Activated T-cell treated with anti-CD3 and anti-CD28 coated beads, Interleukin-2, amount 50 U/mL, for 4 hours (primary cell): ENCODE measurements at regions not wholly inside any gene's neighbourhood (a gene's known extent, or its start where the extent isn't known, plus 50 kb on each side); places are given as distances from the start of the nearest gene placed in this dataset.

Experiments
- ATAC-seq, 2 donors: fragments of 200-7000 bp; cut with Tn5 transposase; one replicate each; pipeline ENCODE4 v1.10.0; 2021
- DNase-seq: peaks from one replicate; pipeline ENCODE4 v3.0.0-alpha.2; 2020
- H3K27me3 Mint-ChIP-seq: one replicate; pipeline ENCODE4 v1.8.0; 2021; ENCODE audit warnings: low read depth, mixed read lengths
- H3K36me3 Mint-ChIP-seq: one replicate; pipeline ENCODE4 v1.8.0; 2022; ENCODE audit warnings: mixed read lengths; ENCODE audit not compliant: insufficient read depth
- H3K4me1 Mint-ChIP-seq: one replicate; pipeline ENCODE4 v1.8.0; 2021; ENCODE audit warnings: low read depth, mixed read lengths
- H3K4me3 Mint-ChIP-seq: one replicate; pipeline ENCODE4 v1.8.0; 2021; ENCODE audit warnings: mild to moderate bottlenecking, moderate library complexity, mixed read lengths
- H3K9me3 Mint-ChIP-seq: one replicate; pipeline ENCODE4 v1.8.0; 2021; ENCODE audit warnings: mixed read lengths

GRCh38 chr20:20782231-20782630 is 69.8 kb upstream of the RALGAPA2 start:
- Mint-ChIP-seq H3K36me3 (no peaks in the 10 kb centered on the region), H3K4me3 (no peak overlapping the region), H3K27me3 (peaks cover 9% of the 10 kb centered on the region), H3K9me3 (peaks cover 3% of the 10 kb centered on the region), H3K4me1 (no peaks in the 10 kb centered on the region)
- DNase-seq (no peak), ATAC-seq (no peak)

GRCh38 chr20:20781029-20781428 is 68.6 kb upstream of the RALGAPA2 start:
- Mint-ChIP-seq H3K4me1 (no peaks in the 10 kb centered on the region), H3K4me3 (no peak overlapping the region), H3K9me3 (no peaks in the 10 kb centered on the region), H3K27me3 (peaks cover 8% of the 10 kb centered on the region), H3K36me3 (no peaks in the 10 kb centered on the region)
- DNase-seq: no peak
- ATAC-seq: no peak

- Mint-ChIP-seq H3K9me3 (no peaks in the 10 kb centered on the region), H3K27me3 (peaks cover 8% of the 10 kb centered on the region), H3K4me3 (no peak overlapping the region), H3K36me3 (no peaks in the 10 kb centered on the region), H3K4me1 (no peaks in the 10 kb centered on the region)
- DNase-seq: no peak
- ATAC-seq: no peak
Observed at GRCh38 chr20:20780127-20780824, 67.8 kb upstream of the RALGAPA2 start.

DNA sequence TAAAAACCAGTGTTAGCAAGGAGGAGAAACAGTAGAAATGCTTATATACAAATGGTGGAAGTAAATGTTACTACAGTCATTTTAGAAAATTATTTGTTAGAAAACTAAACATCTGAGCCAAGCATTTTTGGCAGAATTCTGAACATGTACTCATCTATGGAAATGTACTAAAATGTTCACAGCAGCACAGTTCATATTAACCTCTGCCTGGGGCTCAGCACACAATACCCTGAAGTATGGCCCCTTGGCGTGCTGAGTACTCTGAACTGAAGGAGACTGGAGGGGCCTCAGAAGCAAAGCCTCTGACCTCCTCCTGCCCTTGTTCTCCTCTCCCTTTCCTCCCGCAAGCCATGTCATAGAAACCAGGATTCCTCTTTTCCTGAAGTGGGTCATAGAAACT is 66.2 kb upstream of the RALGAPA2 start:
- H3K4me3 Mint-ChIP-seq: no peak overlapping the region
- ATAC-seq: no peak
- H3K9me3 Mint-ChIP-seq: no peaks in the 10 kb centered on the region
- H3K36me3 Mint-ChIP-seq: no peaks in the 10 kb centered on the region
- H3K4me1 Mint-ChIP-seq: no peaks in the 10 kb centered on the region
- H3K27me3 Mint-ChIP-seq: peaks cover 11% of the 10 kb centered on the region
- DNase-seq: no peak

DNA sequence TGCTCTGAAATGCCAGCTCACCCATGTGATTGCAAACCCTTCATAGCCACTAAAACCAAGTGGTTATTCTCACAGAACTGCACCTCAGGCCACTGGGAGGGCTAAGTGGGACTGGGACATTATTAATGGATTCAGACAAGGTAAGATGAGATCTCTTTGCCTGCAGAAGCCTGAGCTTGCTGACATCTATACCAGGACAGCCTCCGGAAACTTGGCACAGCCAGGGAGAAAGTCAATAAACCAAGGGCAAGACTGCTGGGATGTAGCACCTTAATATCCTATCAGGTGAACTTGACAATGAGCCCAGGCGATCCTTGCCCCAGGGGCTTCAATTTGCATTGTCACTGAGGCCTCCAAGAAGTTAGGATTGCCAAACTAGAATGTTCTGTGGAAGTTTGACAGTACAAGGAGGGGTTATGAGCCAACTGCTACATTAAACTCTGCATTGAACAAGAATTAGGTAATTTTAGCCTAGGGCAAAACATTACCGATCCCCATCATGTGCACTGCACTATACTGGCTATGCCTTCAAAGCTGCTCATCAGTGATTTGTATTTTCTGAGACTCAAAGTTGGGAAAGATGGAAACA is 60.1 kb upstream of the RALGAPA2 start:
- no peak for ATAC-seq
- Mint-ChIP-seq H3K4me1 (peaks cover 3% of the 10 kb centered on the region), H3K27me3 (peaks cover 14% of the 10 kb centered on the region), H3K36me3 (no peaks in the 10 kb centered on the region), H3K4me3 (no peak overlapping the region), H3K9me3 (no peaks in the 10 kb centered on the region)
- no peak for DNase-seq

DNA sequence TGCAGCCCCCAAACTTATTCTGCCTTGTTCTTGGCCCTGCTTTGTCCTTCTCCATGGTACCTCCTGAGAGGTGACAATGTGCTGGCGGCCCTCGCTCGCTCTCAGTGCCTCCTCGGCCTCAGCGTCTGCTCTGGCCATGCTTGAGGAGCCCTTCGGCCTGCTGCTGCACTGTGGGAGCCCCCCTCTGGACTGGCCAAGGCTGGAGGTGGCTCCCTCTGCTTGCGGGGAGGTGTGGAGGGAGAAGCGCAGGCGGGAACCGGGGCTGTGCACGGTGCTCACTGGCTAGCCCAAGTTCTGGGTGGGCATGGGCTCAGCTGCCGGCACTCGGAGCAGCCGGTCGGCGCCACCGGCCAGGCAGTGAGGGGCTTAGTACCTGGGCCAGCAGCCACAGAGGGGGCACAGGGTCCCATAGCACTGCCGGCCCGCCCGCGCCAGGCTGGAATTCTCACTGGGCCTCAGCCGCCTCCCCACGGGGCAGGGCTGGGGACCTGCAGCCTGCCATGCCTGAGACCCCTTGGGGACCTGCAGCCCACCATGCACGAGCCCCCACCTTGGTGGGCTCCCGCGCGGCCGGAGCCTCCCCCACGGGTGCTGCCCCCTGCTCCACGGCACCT is 55.9 kb upstream of the RALGAPA2 start:
- no peaks in the 10 kb centered on the region for H3K36me3 Mint-ChIP-seq
- no peaks in the 10 kb centered on the region for H3K9me3 Mint-ChIP-seq
- peaks cover 3% of the 10 kb centered on the region for H3K4me1 Mint-ChIP-seq
- peaks cover 12% of the 10 kb centered on the region for H3K27me3 Mint-ChIP-seq
- no peak for DNase-seq
- H3K4me3 Mint-ChIP-seq: no peak overlapping the region
- no peak for ATAC-seq

DNA sequence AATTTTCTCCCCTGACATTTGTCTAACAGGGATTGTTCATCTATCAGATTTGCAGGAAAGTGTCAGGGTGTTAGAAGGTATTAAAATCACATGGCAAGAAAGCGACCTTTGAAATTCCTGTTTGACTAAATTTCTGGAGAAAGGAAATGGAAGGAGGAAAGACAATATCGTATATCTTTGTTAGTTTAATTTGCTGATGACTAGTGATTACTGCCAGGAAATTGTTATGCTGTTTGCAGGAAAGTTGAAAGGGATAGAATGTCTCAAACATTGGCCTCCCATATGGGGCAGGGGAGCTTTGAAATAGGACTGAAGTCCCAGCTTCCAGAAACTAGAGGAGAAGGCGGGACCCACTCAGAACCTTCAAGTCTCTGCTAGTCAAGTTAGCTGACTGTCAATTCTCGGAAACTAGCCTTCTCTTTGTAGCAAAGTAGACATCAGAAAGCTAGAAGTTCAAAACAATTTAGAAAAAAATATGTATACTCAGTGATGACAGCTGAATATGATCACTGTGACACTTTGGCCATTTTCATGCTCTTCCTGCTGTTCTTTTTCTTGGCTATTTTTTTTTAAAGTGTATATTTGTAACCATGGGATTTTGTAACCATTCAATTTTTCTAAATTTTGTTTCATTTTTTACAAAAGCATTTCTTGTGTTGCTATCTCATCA is 53.4 kb upstream of the RALGAPA2 start:
- Mint-ChIP-seq H3K27me3 (peaks cover 13% of the 10 kb centered on the region), H3K4me3 (no peak overlapping the region), H3K9me3 (no peaks in the 10 kb centered on the region), H3K4me1 (peaks cover 3% of the 10 kb centered on the region), H3K36me3 (no peaks in the 10 kb centered on the region)
- ATAC-seq: no peak
- no peak for DNase-seq

DNA sequence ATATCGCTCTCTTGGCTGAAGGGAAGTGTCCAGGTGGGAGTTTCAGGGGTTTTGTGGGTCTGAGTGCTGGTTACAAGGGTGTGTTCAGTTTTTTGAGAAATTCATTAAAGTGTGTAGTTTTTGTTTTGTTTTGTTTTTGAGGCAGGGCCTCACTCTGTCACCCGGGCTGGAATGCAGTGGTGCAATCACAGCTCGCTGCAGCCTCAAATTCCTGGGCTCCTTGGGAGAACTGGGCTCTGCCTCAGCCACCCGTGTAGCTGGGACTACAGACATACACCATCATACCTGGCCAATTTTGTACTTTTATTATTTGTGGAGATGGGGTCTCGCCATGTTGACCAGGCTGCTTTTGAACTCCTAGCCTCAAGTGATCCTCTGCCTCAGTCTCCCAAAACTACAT is 51.2 kb upstream of the RALGAPA2 start:
- DNase-seq: no peak
- no peaks in the 10 kb centered on the region for H3K36me3 Mint-ChIP-seq
- H3K4me1 Mint-ChIP-seq: no peaks in the 10 kb centered on the region
- H3K9me3 Mint-ChIP-seq: no peaks in the 10 kb centered on the region
- no peak overlapping the region for H3K4me3 Mint-ChIP-seq
- no peak for ATAC-seq
- H3K27me3 Mint-ChIP-seq: peaks cover 10% of the 10 kb centered on the region
